ENCODE measurements at regions not wholly inside any gene's neighbourhood (a gene's known extent, or its start where the extent isn't known, plus 50 kb on each side); places are given as distances from the start of the nearest gene placed in this dataset.

DNA sequence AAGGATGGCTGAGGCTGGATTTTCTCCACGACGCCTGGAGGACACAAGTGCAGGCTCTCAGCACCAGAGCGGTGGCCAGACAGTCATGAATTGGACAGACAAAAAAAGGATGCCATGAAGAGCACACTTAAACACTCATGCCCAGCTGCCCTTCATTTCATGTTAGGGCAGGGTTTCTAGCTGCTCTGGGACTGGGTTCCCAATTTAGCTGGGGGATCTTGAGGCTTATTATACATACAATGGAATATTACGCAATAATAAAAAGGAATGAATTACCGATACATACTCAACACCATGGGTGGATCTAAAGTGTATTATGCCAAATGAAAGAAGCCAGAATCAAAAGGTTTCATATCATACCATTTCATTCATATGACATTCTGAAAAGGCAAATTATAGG lies 512.1 kb upstream of the LRRC4C start:
- no peak for ATAC-seq (ENCODE audit: insufficient number of reproducible peaks, low FRiP score, low read depth)
- Histone ChIP-seq H3K27me3 (replicated peaks; ENCODE audit: insufficient read depth) (no peaks in the 10 kb centered on the region), H3K9me3 (no peaks in the 10 kb centered on the region), H3K4me3 (no peak overlapping the region), H3K27ac (no peak overlapping the region), H3K36me3 (no peaks in the 10 kb centered on the region), H3K4me1 (ENCODE audit: control insufficient read depth in 1 of 2, low read depth in 2 of 2) (no peaks in the 10 kb centered on the region)
- no peak for DNase-seq (ENCODE audit: low spot score)
- TF ChIP-seq, protein P1, sequence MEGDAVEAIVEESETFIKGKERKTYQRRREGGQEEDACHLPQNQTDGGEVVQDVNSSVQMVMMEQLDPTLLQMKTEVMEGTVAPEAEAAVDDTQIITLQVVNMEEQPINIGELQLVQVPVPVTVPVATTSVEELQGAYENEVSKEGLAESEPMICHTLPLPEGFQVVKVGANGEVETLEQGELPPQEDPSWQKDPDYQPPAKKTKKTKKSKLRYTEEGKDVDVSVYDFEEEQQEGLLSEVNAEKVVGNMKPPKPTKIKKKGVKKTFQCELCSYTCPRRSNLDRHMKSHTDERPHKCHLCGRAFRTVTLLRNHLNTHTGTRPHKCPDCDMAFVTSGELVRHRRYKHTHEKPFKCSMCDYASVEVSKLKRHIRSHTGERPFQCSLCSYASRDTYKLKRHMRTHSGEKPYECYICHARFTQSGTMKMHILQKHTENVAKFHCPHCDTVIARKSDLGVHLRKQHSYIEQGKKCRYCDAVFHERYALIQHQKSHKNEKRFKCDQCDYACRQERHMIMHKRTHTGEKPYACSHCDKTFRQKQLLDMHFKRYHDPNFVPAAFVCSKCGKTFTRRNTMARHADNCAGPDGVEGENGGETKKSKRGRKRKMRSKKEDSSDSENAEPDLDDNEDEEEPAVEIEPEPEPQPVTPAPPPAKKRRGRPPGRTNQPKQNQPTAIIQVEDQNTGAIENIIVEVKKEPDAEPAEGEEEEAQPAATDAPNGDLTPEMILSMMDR (IDR thresholded peaks at IDR 0.05) = no peak

DNA sequence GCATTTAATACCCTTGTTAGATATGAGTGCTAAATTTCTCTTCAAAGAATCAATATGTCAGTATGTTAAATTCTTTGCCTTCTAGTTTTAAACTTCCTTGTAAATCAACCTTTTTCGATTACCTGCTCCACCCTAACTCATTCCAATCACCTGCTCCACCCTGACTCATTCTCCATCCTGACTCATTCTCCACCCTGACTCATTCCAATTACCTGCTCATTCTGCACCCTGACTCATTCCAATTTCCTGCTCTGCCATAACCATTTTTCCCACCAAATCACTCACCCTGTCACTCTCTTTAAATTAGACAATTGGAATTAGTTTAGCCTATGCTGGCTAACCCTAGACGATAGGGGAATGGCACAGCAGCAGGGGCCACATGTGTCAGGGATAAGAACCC lies 519.5 kb upstream of the LRRC4C start:
- H3K4me3 ChIP-seq = no peak overlapping the region
- no peaks in the 10 kb centered on the region for H3K4me1 ChIP-seq (ENCODE audit: control insufficient read depth in 1 of 2, low read depth in 2 of 2)
- H3K27ac ChIP-seq = no peak overlapping the region
- no peak for DNase-seq (ENCODE audit: low spot score)
- no peaks in the 10 kb centered on the region for H3K36me3 ChIP-seq
- no peak for ATAC-seq (ENCODE audit: insufficient number of reproducible peaks, low FRiP score, low read depth)
- TF ChIP-seq, protein P1 (IDR thresholded peaks at IDR 0.05) = no peak
- no peaks in the 10 kb centered on the region for H3K27me3 ChIP-seq (replicated peaks; ENCODE audit: insufficient read depth)
- H3K9me3 ChIP-seq = no peaks in the 10 kb centered on the region

DNA sequence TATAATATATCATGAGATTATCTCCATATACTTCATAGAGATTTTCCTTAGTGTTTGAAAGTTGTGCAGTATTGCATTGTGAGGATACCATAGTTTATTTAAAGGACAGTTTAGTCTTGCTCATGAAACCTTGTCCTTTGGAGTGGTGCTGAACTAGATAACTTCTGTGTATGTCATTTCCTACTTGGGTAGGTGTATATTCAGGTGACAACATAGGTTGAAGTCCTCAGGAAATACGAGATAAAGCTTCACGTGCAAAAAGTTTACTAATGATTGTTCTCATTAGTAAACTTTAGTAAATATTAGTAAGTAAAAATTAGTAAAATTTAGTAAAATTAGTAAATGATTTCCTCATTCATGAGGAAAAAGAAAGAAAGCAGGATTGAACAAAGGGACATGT lies 521.3 kb upstream of the LRRC4C start:
- H3K9me3 ChIP-seq = no peaks in the 10 kb centered on the region
- H3K27me3 ChIP-seq (replicated peaks; ENCODE audit: insufficient read depth) = no peaks in the 10 kb centered on the region
- ATAC-seq (ENCODE audit: insufficient number of reproducible peaks, low FRiP score, low read depth) = no peak
- no peak overlapping the region for H3K4me3 ChIP-seq
- H3K4me1 ChIP-seq (ENCODE audit: control insufficient read depth in 1 of 2, low read depth in 2 of 2) = no peaks in the 10 kb centered on the region
- no peaks in the 10 kb centered on the region for H3K36me3 ChIP-seq
- TF ChIP-seq, protein P1 (IDR thresholded peaks at IDR 0.05) = no peak
- no peak for DNase-seq (ENCODE audit: low spot score)
- H3K27ac ChIP-seq = no peak overlapping the region

DNA sequence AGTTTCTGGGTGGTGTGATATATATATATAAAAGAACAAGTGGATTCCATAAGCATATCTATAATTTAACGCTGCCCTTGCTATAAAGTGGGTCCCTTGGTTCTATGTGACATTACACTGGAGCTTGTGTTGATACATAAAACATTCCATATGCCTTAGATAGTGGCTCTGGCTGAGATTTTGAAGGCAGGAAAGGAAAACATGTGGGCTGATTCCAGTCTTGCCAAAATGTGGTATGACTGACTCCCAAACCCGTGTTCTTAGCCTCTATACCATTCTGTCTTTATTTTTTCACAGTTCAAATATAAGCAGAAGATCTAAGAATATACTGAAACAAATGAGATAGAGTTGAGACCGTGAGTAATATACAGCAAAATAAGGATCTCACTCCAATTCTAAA lies 522.8 kb upstream of the LRRC4C start:
- TF ChIP-seq, protein P1 (IDR thresholded peaks at IDR 0.05) = no peak
- Histone ChIP-seq H3K9me3 (no peaks in the 10 kb centered on the region), H3K27ac (no peak overlapping the region), H3K4me1 (ENCODE audit: control insufficient read depth in 1 of 2, low read depth in 2 of 2) (no peaks in the 10 kb centered on the region), H3K36me3 (no peaks in the 10 kb centered on the region), H3K27me3 (replicated peaks; ENCODE audit: insufficient read depth) (no peaks in the 10 kb centered on the region), H3K4me3 (no peak overlapping the region)
- ATAC-seq (ENCODE audit: insufficient number of reproducible peaks, low FRiP score, low read depth) (no peak), DNase-seq (ENCODE audit: low spot score) (no peak)

DNA sequence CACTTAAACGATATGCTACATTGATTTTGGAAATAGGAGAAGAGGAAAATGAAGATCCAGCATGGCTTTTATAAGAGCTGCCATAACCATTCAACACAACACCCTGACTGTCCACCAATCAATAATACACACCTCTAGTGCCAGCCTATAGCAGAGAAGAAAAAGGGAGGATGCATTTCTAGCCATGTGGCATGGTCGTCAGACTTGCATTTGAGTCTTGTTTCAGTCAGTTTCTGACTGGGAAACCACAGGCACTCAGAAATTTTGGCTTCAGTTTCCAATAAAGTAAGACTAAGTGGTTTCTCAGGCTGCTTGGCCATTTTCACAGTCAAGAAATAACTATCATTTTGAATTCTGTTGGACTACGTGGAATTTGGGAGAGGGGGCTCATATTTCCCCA lies 523.5 kb upstream of the LRRC4C start:
- ATAC-seq (ENCODE audit: insufficient number of reproducible peaks, low FRiP score, low read depth) (no peak), DNase-seq (ENCODE audit: low spot score) (no peak)
- no peaks in the 10 kb centered on the region for H3K4me1 ChIP-seq (ENCODE audit: control insufficient read depth in 1 of 2, low read depth in 2 of 2)

More for the DNA sequence above, 523.5 kb upstream of the LRRC4C start:
- no peaks in the 10 kb centered on the region for H3K36me3 ChIP-seq
- H3K4me3 ChIP-seq = no peak overlapping the region
- TF ChIP-seq, protein P1 (IDR thresholded peaks at IDR 0.05) = no peak
- no peak overlapping the region for H3K27ac ChIP-seq
- no peaks in the 10 kb centered on the region for H3K27me3 ChIP-seq (replicated peaks; ENCODE audit: insufficient read depth)
- no peaks in the 10 kb centered on the region for H3K9me3 ChIP-seq
